ACC112 (cell line): ENCODE measurements at regions not wholly inside any gene's neighbourhood (a gene's known extent, or its start where the extent isn't known, plus 50 kb on each side); places are given as distances from the start of the nearest gene placed in this dataset.

ENCODE experiments used
- H2AFZ ChIP-seq: fragments of 200-600 bp; sonication (generic); one replicate; pipeline ENCODE4 v1.6.0; 2017; ENCODE audit warnings: antibody characterized with exemption, low read length; ENCODE audit not compliant: unreplicated experiment
- H3K27ac ChIP-seq: fragments of 200-600 bp; sonication (generic); 2 replicates; pipeline ENCODE4 v1.5.1; 2014; ENCODE audit warnings: low read depth, mild to moderate bottlenecking, antibody characterized with exemption, low read length, moderate library complexity
- H3K27me3 ChIP-seq: fragments of 200-600 bp; sonication (generic); 2 replicates; pipeline ENCODE4 v1.6.1; 2014; ENCODE audit warnings: mild to moderate bottlenecking, antibody characterized with exemption, low read length, moderate library complexity, mixed read lengths; ENCODE audit not compliant: insufficient read depth
- H3K36me3 ChIP-seq: fragments of 200-600 bp; sonication (generic); 2 replicates; pipeline ENCODE4 v1.6.1; 2016; ENCODE audit warnings: mild to moderate bottlenecking, antibody characterized with exemption, low read length, moderate library complexity, mixed read lengths; ENCODE audit not compliant: insufficient read depth
- H3K4me1 ChIP-seq: fragments of 200-600 bp; sonication (generic); one replicate; pipeline ENCODE4 v1.6.1; 2016; ENCODE audit warnings: low read length, mixed read lengths; ENCODE audit not compliant: insufficient read depth, unreplicated experiment, control insufficient read depth
- H3K4me3 ChIP-seq: fragments of 200-600 bp; sonication (generic); 2 replicates; pipeline ENCODE4 v1.5.1; 2014; ENCODE audit warnings: mild to moderate bottlenecking, low read depth, low read length
- H3K79me2 ChIP-seq: fragments of 200-600 bp; sonication (generic); one replicate; pipeline ENCODE4 v1.6.0; 2016; ENCODE audit warnings: low read length; ENCODE audit not compliant: control insufficient read depth, unreplicated experiment, insufficient read depth

DNA sequence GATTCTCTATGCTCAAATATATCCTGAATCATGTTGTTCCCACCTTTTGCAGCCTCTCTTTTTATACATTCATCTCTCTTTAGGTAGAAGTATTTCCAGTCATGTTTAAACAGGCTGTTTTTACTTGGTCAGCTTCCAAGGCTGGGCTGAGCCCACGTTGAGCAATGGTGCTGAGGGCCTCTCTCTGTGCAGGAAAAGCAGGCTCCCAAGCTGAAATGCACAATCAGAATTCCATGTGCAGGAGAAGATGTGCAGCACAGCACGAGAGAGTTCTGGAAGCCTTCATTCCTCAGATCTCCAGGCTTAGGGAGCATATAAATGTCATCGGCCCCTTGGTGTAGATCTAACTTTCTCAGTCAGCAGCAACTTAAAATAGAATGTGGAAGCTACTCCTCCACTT, 588.5 kb downstream of the TNS3 start:
- H3K79me2 ChIP-seq: no peaks in the 10 kb centered on the region
- H3K4me3 ChIP-seq: no peak overlapping the region
- no peak overlapping the region for H3K27ac ChIP-seq
- no peaks in the 10 kb centered on the region for H3K4me1 ChIP-seq
- no peaks in the 10 kb centered on the region for H3K36me3 ChIP-seq
- H2AFZ ChIP-seq: no peak overlapping the region
- H3K27me3 ChIP-seq: no peaks in the 10 kb centered on the region

DNA sequence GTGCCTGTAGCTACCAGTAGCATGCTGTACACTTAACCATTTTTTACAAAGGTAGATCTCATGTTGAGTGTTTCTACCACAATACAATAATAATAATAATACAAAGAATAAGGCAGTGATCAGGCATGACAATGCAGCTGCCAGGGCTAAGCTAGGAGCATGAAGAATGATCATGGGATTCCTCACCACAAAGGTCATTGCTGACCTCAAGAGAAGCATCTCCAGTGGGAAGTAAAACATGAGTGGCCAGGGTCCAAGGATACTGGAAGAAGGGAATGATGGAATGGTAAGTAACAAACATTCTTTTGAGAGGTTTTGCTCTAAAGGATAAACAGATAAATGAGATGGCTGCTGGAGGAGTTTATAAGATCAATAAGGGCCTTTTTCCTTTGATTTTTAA, 591.1 kb downstream of the TNS3 start:
- H3K4me3 ChIP-seq: no peak overlapping the region
- no peak overlapping the region for H3K27ac ChIP-seq
- H3K36me3 ChIP-seq: no peaks in the 10 kb centered on the region
- no peaks in the 10 kb centered on the region for H3K27me3 ChIP-seq
- H3K79me2 ChIP-seq: no peaks in the 10 kb centered on the region
- no peaks in the 10 kb centered on the region for H3K4me1 ChIP-seq
- no peak overlapping the region for H2AFZ ChIP-seq

DNA sequence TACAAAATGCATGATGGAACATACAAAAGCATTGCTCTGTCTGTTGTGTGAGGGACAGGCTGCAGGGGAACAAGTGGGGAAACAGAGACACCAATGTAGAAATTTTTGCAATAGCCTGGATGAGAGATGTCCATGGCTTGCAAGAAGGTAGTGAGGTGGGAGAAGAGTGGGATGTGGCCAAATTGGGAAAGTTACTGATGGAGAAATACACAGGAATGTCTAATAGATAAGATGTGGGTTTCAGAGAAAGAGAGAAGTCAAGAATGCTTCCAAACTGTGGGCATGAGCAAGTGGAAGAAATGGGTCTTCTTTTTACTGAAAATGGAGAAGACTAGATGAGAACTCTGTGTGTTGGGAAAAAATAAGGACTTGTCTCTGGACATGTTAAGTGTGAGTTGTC, 592.7 kb downstream of the TNS3 start:
- no peaks in the 10 kb centered on the region for H3K4me1 ChIP-seq
- H3K4me3 ChIP-seq: no peak overlapping the region
- H3K36me3 ChIP-seq: no peaks in the 10 kb centered on the region
- no peak overlapping the region for H2AFZ ChIP-seq
- no peak overlapping the region for H3K27ac ChIP-seq
- H3K27me3 ChIP-seq: no peaks in the 10 kb centered on the region
- no peaks in the 10 kb centered on the region for H3K79me2 ChIP-seq

DNA sequence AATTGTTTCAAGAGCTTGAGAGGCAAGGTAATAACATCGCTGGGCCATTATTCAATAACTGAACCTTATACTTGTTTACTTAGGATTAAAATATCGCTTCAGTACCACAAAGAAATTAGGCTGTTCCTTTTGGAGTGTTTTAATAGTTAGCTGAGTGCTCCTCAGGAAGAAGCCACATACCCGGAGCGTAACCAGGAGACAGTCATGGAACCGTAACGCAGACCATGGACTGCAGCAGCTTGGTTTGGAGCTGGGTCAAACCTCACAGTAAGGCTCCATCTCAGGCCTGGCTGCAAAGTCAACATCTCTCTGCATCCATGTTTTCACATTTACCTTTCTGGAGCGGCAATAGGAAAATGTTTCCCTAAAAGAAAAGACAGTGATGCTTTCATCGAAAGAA, 599.0 kb downstream of the TNS3 start:
- Histone ChIP-seq H3K27ac (no peak overlapping the region), H3K4me3 (no peak overlapping the region), H2AFZ (no peak overlapping the region), H3K79me2 (no peaks in the 10 kb centered on the region), H3K27me3 (no peaks in the 10 kb centered on the region), H3K36me3 (no peaks in the 10 kb centered on the region), H3K4me1 (no peaks in the 10 kb centered on the region)

DNA sequence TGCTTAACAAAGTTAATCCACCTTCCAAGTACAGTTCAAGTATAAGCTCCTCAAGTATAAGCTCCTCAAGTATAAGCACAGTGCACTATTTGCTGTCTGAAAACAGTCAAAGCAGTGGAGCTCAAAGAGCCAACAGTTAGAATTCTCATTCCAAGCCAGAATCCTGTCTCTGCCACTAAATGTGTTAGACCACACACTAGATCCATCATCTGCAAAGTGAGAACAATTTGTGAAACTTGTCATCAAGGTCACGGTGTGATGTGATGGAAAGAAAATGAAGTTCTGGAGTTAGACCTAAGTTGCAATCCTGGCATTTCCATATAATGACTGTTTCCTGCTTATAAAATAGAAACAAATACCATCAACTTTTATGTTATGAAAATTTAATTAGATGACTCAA, 602.5 kb downstream of the TNS3 start:
- no peak overlapping the region for H3K27ac ChIP-seq
- H3K4me1 ChIP-seq: no peaks in the 10 kb centered on the region
- H3K36me3 ChIP-seq: no peaks in the 10 kb centered on the region
- no peak overlapping the region for H3K4me3 ChIP-seq
- H2AFZ ChIP-seq: no peak overlapping the region
- no peaks in the 10 kb centered on the region for H3K79me2 ChIP-seq
- no peaks in the 10 kb centered on the region for H3K27me3 ChIP-seq

DNA sequence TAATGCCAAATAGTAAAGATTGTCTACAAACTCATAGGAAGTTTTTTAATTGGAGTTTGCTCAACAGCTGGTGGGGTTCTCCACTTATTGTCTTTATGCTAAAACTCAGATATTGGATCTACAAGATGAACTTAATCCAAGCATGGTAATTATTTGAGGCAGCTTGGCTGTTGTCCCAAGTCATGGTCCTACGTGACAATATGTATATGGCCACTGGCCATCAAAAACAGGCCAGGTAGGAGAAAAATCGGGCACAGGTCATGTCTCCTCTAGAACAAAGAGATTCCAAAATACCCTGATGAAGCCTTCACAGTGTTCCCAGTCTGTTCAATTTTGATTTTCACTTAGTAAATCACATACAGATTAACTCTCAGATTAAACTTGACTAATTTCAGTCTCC, 606.4 kb downstream of the TNS3 start:
- H3K27me3 ChIP-seq: no peaks in the 10 kb centered on the region
- no peak overlapping the region for H2AFZ ChIP-seq
- H3K4me3 ChIP-seq: no peak overlapping the region
- no peaks in the 10 kb centered on the region for H3K36me3 ChIP-seq
- H3K4me1 ChIP-seq: peaks cover 8% of the 10 kb centered on the region
- H3K79me2 ChIP-seq: no peaks in the 10 kb centered on the region
- H3K27ac ChIP-seq: no peak overlapping the region

DNA sequence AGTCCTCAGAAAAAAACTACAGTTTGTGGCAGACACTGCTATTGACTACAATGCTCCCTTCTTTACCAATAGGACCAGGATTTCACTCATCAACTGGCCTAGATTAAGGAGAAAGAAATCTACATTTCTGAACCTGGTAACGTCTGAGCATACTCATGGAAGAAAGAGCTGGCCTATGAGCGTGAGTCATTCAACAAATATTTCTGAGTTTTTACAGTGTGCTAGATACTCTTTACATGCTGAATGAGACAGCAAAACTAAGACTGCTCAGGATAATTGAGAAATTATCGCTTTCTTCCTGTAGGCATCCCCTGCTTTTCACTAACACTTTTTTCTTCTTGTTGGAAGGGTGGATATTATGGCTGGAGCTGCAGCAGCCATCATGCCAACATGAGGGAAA, 609.7 kb downstream of the TNS3 start:
- Histone ChIP-seq H2AFZ (peak overlapping the region; percentile 68), H3K27ac (peak overlapping the region; percentile 49), H3K36me3 (no peaks in the 10 kb centered on the region)

DNA sequence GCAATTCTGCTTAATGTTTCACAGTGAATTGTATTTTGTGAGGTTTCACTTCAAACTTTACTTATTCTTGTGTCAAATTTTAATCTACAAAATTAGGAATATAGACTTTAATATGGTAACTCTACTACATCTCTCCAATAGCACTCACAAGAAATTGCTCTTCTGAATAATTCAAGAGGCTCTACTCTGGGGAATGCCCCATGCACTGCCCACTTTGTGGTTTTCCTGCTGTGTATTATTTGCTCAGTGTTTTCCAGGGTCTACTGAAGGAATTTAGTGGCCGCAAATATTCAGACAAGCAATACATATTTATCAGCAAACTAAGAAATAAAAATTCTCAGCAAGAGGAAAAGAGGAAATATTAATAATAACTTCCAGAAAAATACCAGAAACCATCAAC, 611.4 kb downstream of the TNS3 start:
- Histone ChIP-seq H3K4me3 (no peak overlapping the region), H3K79me2 (no peaks in the 10 kb centered on the region), H3K4me1 (peaks cover 8% of the 10 kb centered on the region), H3K36me3 (no peaks in the 10 kb centered on the region), H3K27ac (no peak overlapping the region), H2AFZ (no peak overlapping the region), H3K27me3 (no peaks in the 10 kb centered on the region)

More for the DNA sequence above, 609.7 kb downstream of the TNS3 start:
- Histone ChIP-seq H3K4me3 (no peak overlapping the region), H3K79me2 (no peaks in the 10 kb centered on the region), H3K27me3 (no peaks in the 10 kb centered on the region), H3K4me1 (peaks cover 8% of the 10 kb centered on the region)

DNA sequence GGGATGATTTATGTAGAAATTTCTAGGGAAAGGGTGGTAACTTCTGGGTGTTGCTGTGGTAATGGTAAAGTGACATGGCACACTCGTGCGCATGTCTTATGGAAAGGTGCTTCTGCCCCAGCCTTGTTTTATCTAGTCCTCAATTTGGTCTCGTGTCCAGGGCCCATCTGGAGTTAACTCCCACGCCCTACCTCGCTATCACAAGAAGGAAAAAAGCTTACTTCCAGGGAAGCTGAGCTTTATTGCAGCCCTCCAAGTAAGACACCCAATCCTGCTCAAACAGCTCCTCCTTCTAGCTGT, 611.8 kb downstream of the TNS3 start:
- Histone ChIP-seq H3K36me3 (no peaks in the 10 kb centered on the region), H3K27ac (no peak overlapping the region), H3K4me3 (no peak overlapping the region), H3K79me2 (no peaks in the 10 kb centered on the region), H3K4me1 (peaks cover 8% of the 10 kb centered on the region), H2AFZ (no peak overlapping the region), H3K27me3 (no peaks in the 10 kb centered on the region)

DNA sequence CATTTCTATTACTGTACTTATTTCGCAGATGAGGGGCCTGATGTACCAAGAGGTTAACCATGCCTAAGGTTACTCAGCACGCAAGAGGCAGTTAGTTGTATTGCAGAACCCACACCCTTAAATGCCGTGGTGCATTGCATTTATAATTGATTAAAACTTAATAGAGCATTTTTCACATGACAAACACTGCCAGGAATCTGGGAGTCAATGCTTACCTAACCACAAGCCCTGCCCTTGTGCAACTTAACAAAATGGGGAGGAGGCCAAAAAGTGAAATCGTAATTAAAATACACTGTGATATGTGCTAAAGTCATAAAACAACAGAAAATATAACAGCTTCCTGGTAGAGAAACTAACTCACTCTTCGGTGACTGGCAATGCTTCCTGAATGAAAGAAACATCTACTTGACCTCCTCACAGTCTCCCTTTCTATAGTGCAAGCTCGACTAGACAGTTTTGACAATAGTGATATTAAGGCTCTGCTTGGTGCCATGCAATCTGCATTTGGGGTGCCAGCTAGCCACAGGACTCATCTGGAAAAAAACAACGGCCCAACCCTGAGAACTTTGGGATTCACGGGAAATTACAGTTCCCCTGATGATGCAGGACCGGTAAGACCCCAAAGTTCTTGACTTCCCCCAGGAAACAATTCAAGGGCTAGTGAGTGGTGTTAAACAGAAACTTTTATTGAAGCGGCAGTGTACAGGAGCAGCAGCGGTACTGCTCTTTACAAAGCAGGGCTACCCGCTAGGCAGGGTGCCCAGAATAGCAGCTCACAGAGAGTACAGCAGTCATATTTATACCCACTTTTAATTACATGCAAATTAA, 612.4 kb downstream of the TNS3 start:
- Histone ChIP-seq H3K27me3 (no peaks in the 10 kb centered on the region), H3K4me3 (no peak overlapping the region), H2AFZ (no peak overlapping the region), H3K36me3 (no peaks in the 10 kb centered on the region), H3K4me1 (peaks cover 8% of the 10 kb centered on the region), H3K27ac (no peak overlapping the region), H3K79me2 (no peaks in the 10 kb centered on the region)

DNA sequence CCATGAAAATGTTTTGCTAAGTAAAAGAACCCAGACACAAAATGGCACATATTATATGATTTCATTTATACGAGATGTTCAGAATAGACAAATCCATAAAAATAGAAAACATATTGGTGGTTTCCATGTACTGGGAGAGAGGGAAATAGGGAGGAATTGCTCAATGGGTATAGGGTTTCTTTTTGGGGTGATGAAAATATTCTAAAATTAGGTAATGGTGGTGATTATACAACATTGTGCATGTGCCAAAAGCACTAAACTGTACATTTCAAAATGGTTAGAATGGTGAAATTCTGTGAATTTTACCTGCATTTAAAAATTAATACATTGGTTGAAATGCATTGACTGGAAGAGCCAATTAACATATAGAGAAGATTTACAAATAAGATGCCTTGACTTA, 613.9 kb downstream of the TNS3 start:
- peaks cover 8% of the 10 kb centered on the region for H3K4me1 ChIP-seq
- H3K36me3 ChIP-seq: 0 out of 2 replicates have a peak, but pooled peaks cover 4% of the 10 kb centered on the region
- no peak overlapping the region for H2AFZ ChIP-seq
- no peak overlapping the region for H3K27ac ChIP-seq
- no peaks in the 10 kb centered on the region for H3K27me3 ChIP-seq
- H3K4me3 ChIP-seq: no peak overlapping the region
- H3K79me2 ChIP-seq: no peaks in the 10 kb centered on the region
